Keratinocyte (primary cell): ENCODE measurements at regions not wholly inside any gene's neighbourhood (a gene's known extent, or its start where the extent isn't known, plus 50 kb on each side); places are given as distances from the start of the nearest gene placed in this dataset.

Experiments
- DNase-seq: peaks from one replicate; pipeline ENCODE4 v3.0.0-alpha.2; 2011; ENCODE audit warnings: low read depth, missing footprints, low spot score
- FAIRE-seq: peaks from 2 replicates; lab custom pipeline; 2011; peaks lifted over from hg19 to GRCh38; lab: Jason Lieb, UNC
- H2AFZ ChIP-seq: 2 replicates; pipeline ENCODE4 v1.6.0; 2012; ENCODE audit warnings: low read length, control low read depth, inconsistent platforms; ENCODE audit not compliant: control insufficient read depth
- H3K27ac ChIP-seq: 2 replicates; pipeline ENCODE4 v1.5.1; 2011; ENCODE audit warnings: low read length; ENCODE audit not compliant: control insufficient read depth, insufficient read depth
- H3K27me3 ChIP-seq: 3 replicates; pipeline ENCODE4 v1.6.0; 2011; ENCODE audit warnings: low read length; ENCODE audit not compliant: control insufficient read depth, insufficient read depth; ENCODE audit errors: extremely low read depth
- H3K36me3 ChIP-seq, 2 experiments: 2 replicates in 1 of 2; 3 replicates in 1 of 2; pipeline ENCODE4 v1.5.1; 2011; ENCODE audit warnings: low read length in 2 of 2, mild to moderate bottlenecking in 1 of 2; ENCODE audit not compliant: control insufficient read depth in 2 of 2, insufficient read depth in 2 of 2; ENCODE audit errors: extremely low read depth in 1 of 2
- H3K4me1 ChIP-seq: 3 replicates; pipeline ENCODE4 v1.5.1; 2011; ENCODE audit warnings: low read length; ENCODE audit not compliant: control insufficient read depth, insufficient read depth; ENCODE audit errors: extremely low read depth
- H3K4me2 ChIP-seq: 3 replicates; pipeline ENCODE4 v1.6.0; 2011; ENCODE audit warnings: low read depth, low read length; ENCODE audit not compliant: control insufficient read depth, insufficient read depth; ENCODE audit errors: extremely low read depth
- H3K4me3 ChIP-seq, 3 experiments: fragments of 200-600 bp in 1 of 3; sonication (generic) in 1 of 3; 2 replicates in 2 of 3; 3 replicates in 1 of 3; pipeline ENCODE4 v1.5.1; 2011 to 2016; ENCODE audit warnings: low read length in 3 of 3, mild to moderate bottlenecking in 3 of 3, control low read depth in 2 of 3, inconsistent platforms in 1 of 3, low read depth in 1 of 3, mixed read lengths in 1 of 3, mixed run types in 1 of 3, moderate library complexity in 1 of 3; ENCODE audit not compliant: control insufficient read depth in 2 of 3, insufficient read depth in 2 of 3; ENCODE audit errors: extremely low read depth in 1 of 3
- H3K79me2 ChIP-seq: 2 replicates; pipeline ENCODE4 v1.6.0; 2012; ENCODE audit warnings: low read length; ENCODE audit not compliant: control insufficient read depth, insufficient read depth
- H3K9ac ChIP-seq: 3 replicates; pipeline ENCODE4 v1.6.0; 2011; ENCODE audit warnings: low read length; ENCODE audit not compliant: control insufficient read depth, insufficient read depth; ENCODE audit errors: extremely low read depth
- H3K9me1 ChIP-seq: 3 replicates; pipeline ENCODE4 v1.6.0; 2011; ENCODE audit warnings: low read length; ENCODE audit not compliant: control insufficient read depth, insufficient read depth; ENCODE audit errors: extremely low read depth
- H3K9me3 ChIP-seq: 2 replicates; pipeline ENCODE4 v1.5.1; 2012; ENCODE audit warnings: low read depth, low read length; ENCODE audit not compliant: control insufficient read depth
- H4K20me1 ChIP-seq: 3 replicates; pipeline ENCODE4 v1.6.0; 2011; ENCODE audit warnings: low read length; ENCODE audit not compliant: control insufficient read depth, insufficient read depth; ENCODE audit errors: extremely low read depth
- CTCF ChIP-seq, 3 experiments: IDR thresholded peaks in 1 of 3; conservative IDR thresholded peaks in 1 of 3; optimal IDR thresholded peaks in 1 of 3; 2 replicates in 2 of 3; 3 replicates in 1 of 3; pipeline versions ENCODE3 to v1.5.1; 2011; ENCODE audit warnings: low read length in 3 of 3, mild to moderate bottlenecking in 3 of 3, moderate library complexity in 2 of 3, control low read depth in 1 of 3, inconsistent platforms in 1 of 3; ENCODE audit not compliant: insufficient read depth in 2 of 3; ENCODE audit errors: extremely low read depth in 1 of 3
- EZH2 ChIP-seq: IDR thresholded peaks from one replicate; pipeline ENCODE4 v1.6.1; 2012; ENCODE audit warnings: inconsistent platforms, mild to moderate bottlenecking, low read length, moderate library complexity
- dilution Hi-C: fragments of 300-500 bp; cut with MboI; formaldehyde crosslinking; loops from one replicate; pipeline ENCODE4 v1.7.0; 2020; ENCODE audit warnings: low sequenced_read_pairs; ENCODE audit not compliant: extremely low pct_ligation_motif_present

- no peak overlapping the region for H3K4me3 ChIP-seq
- no peak overlapping the region for H3K9ac ChIP-seq
- H3K79me2 ChIP-seq = no peaks in the 10 kb centered on the region
- no peaks in the 10 kb centered on the region for H4K20me1 ChIP-seq
- no peaks in the 10 kb centered on the region for H3K4me1 ChIP-seq
- H3K4me2 ChIP-seq = no peak overlapping the region
- no peak overlapping the region for H3K27ac ChIP-seq
- TF ChIP-seq CTCF (optimal IDR thresholded peaks at IDR 0.05 in 1 of 3, IDR thresholded peaks at IDR 0.05 in 1 of 3, conservative IDR thresholded peaks at IDR 0.05 in 1 of 3; ENCODE audit: extremely low read depth in 1 of 3, insufficient read depth in 2 of 3, low read length in 3 of 3) (no peak), EZH2 (no peak)
- no peaks in the 10 kb centered on the region for H3K9me1 ChIP-seq
- H3K27me3 ChIP-seq = no peaks in the 10 kb centered on the region
- FAIRE-seq (no peak), DNase-seq (no peak)
- dilution Hi-C loops = no loop called here
- H2AFZ ChIP-seq = no peak overlapping the region
- H3K36me3 ChIP-seq = no peaks in the 10 kb centered on the region
- H3K9me3 ChIP-seq = no peaks in the 10 kb centered on the region
Measured at GRCh38 chr3:107082527-107082926, 294.7 kb upstream of the CCDC54 start.

DNA sequence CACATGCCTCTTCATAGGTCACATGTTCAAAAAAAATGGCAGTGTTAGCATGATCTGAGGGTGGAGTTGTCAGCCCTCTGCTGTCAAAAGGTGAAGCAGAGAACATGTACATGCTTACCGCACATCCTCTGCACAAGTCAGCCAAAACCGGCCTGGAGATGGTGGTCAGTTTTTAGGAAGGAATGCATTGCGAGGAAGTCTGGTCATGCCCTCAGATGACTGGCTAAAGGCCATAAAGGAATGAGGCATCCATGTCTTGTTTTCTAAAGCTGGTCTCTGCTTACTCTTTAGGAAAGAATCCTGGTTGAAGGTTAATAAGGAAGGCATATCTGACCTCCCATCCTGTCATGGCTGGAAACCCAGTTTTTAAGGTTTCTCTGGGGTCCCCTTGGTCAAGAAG is 292.0 kb upstream of the CCDC54 start:
- H4K20me1 ChIP-seq = no peaks in the 10 kb centered on the region
- DNase-seq (no peak), FAIRE-seq (no peak)
- no peaks in the 10 kb centered on the region for H3K27me3 ChIP-seq
- dilution Hi-C loops = no loop called here
- no peak overlapping the region for H3K4me3 ChIP-seq
- H2AFZ ChIP-seq = no peak overlapping the region
- H3K4me1 ChIP-seq = no peaks in the 10 kb centered on the region
- H3K27ac ChIP-seq = no peak overlapping the region
- H3K36me3 ChIP-seq = no peaks in the 10 kb centered on the region
- no peak for TF ChIP-seq CTCF (optimal IDR thresholded peaks at IDR 0.05 in 1 of 3, IDR thresholded peaks at IDR 0.05 in 1 of 3, conservative IDR thresholded peaks at IDR 0.05 in 1 of 3; ENCODE audit: extremely low read depth in 1 of 3, insufficient read depth in 2 of 3, low read length in 3 of 3)
- no peak for TF ChIP-seq EZH2
- no peak overlapping the region for H3K4me2 ChIP-seq
- H3K9me1 ChIP-seq = no peaks in the 10 kb centered on the region
- no peaks in the 10 kb centered on the region for H3K9me3 ChIP-seq
- H3K9ac ChIP-seq = no peak overlapping the region
- H3K79me2 ChIP-seq = no peaks in the 10 kb centered on the region
